ENCODE measurements at regions not wholly inside any gene's neighbourhood (a gene's known extent, or its start where the extent isn't known, plus 50 kb on each side); places are given as distances from the start of the nearest gene placed in this dataset. TPM values are rescaled to one million over a fixed set of nuclear protein-coding genes. Genes with fewer than 3 reads are reported as not detected.

DNA sequence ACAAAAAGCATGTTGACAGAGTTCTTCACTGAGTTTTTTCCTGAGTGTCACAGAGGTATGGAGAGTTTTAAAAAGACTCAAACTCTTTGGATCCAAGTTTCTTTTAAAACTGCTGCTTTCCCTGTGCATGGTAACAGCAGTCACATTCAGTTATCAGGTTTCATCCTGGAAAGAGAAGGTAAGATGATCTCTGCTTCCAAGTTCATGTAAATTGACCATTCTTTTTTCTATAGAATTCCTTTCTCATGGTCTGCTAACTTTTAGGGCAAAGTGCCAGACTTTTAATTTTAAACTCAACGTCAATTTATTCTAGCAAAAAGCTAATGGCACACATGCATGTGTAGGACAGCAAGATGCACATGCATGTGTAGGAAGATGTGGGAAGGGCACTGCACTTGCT, 52.5 kb upstream of the PRLR start:
- TF ChIP-seq, protein P1, sequence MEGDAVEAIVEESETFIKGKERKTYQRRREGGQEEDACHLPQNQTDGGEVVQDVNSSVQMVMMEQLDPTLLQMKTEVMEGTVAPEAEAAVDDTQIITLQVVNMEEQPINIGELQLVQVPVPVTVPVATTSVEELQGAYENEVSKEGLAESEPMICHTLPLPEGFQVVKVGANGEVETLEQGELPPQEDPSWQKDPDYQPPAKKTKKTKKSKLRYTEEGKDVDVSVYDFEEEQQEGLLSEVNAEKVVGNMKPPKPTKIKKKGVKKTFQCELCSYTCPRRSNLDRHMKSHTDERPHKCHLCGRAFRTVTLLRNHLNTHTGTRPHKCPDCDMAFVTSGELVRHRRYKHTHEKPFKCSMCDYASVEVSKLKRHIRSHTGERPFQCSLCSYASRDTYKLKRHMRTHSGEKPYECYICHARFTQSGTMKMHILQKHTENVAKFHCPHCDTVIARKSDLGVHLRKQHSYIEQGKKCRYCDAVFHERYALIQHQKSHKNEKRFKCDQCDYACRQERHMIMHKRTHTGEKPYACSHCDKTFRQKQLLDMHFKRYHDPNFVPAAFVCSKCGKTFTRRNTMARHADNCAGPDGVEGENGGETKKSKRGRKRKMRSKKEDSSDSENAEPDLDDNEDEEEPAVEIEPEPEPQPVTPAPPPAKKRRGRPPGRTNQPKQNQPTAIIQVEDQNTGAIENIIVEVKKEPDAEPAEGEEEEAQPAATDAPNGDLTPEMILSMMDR (IDR thresholded peaks at IDR 0.05): no peak
- no peak for TF ChIP-seq POLR2A (IDR thresholded peaks at IDR 0.05)
- no peaks in the 10 kb centered on the region for H3K4me1 ChIP-seq
- no peak overlapping the region for H3K4me3 ChIP-seq (replicated peaks in 1 of 3)
- 19 to 30% methylated on average over 1 of the region's 1 CpG for WGBS, 2 donors
- no peaks in the 10 kb centered on the region for H3K36me3 ChIP-seq
- H3K9me3 ChIP-seq: no peaks in the 10 kb centered on the region
- H3K27ac ChIP-seq: no peak overlapping the region
- intact Hi-C loops (cut with DNase I): no loop called here
- no peak for DNase-seq
- H3K27me3 ChIP-seq: no peaks in the 10 kb centered on the region

DNA sequence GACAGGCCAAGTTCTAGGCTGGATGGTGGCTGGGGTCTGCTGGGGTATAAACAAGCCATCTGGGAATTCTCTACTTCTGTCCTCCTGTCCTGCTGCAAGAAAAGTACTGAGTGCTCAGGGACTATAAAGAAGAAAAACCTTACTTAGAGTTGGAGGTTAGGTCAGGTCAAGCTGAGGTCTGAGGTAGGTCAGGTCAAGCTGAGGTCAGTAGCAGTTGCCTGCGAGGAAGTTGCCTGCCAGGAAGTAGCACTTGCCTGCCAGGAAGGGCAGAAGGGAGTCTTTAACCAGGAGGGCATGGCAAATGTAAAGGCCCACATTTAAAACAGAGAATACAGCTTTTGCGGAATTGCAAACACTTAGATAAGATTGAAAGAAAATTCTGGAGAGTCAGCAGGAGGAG, 51.3 kb upstream of the PRLR start:
- DNase-seq: no peak
- TF ChIP-seq, protein P1 (IDR thresholded peaks at IDR 0.05): no peak
- no peak for TF ChIP-seq POLR2A (IDR thresholded peaks at IDR 0.05)
- Histone ChIP-seq H3K4me1 (no peaks in the 10 kb centered on the region), H3K27me3 (no peaks in the 10 kb centered on the region), H3K27ac (no peak overlapping the region), H3K36me3 (no peaks in the 10 kb centered on the region), H3K4me3 (replicated peaks in 1 of 3) (no peak overlapping the region), H3K9me3 (no peaks in the 10 kb centered on the region)
- 68 to 80% methylated on average over 2 of the region's 2 CpGs for WGBS, 2 donors
- intact Hi-C loops (cut with DNase I): no loop called here

Small RNA genes in the stretch of these regions (small RNA-seq; reads per million reads assigned to genes)
- gene RF00012: not detected
